ENCODE measurements at regions not wholly inside any gene's neighbourhood (a gene's known extent, or its start where the extent isn't known, plus 50 kb on each side); places are given as distances from the start of the nearest gene placed in this dataset.
A peak's percentile ranks its signal among the peaks of the same experiment; 100 is the strongest.

- Histone ChIP-seq H3K27me3 (ENCODE audit: control insufficient read depth, insufficient read depth, low read length) (no peaks in the 10 kb centered on the region), H3K36me3 (ENCODE audit: control insufficient read depth, insufficient read depth, low read length) (no peaks in the 10 kb centered on the region), H3K4me3 (ENCODE audit: low read depth, low read length) (no peak overlapping the region)
- DNase-seq (ENCODE audit: low read depth), result no peak
- TF ChIP-seq, protein P1, sequence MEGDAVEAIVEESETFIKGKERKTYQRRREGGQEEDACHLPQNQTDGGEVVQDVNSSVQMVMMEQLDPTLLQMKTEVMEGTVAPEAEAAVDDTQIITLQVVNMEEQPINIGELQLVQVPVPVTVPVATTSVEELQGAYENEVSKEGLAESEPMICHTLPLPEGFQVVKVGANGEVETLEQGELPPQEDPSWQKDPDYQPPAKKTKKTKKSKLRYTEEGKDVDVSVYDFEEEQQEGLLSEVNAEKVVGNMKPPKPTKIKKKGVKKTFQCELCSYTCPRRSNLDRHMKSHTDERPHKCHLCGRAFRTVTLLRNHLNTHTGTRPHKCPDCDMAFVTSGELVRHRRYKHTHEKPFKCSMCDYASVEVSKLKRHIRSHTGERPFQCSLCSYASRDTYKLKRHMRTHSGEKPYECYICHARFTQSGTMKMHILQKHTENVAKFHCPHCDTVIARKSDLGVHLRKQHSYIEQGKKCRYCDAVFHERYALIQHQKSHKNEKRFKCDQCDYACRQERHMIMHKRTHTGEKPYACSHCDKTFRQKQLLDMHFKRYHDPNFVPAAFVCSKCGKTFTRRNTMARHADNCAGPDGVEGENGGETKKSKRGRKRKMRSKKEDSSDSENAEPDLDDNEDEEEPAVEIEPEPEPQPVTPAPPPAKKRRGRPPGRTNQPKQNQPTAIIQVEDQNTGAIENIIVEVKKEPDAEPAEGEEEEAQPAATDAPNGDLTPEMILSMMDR (IDR thresholded peaks at IDR 0.05; ENCODE audit: insufficient read depth, low read length, poor library complexity, severe bottlenecking), result no peak
These were observed 228.4 kb upstream of the EMCN start for GRCh38 chr4:100746141-100746739.

DNA sequence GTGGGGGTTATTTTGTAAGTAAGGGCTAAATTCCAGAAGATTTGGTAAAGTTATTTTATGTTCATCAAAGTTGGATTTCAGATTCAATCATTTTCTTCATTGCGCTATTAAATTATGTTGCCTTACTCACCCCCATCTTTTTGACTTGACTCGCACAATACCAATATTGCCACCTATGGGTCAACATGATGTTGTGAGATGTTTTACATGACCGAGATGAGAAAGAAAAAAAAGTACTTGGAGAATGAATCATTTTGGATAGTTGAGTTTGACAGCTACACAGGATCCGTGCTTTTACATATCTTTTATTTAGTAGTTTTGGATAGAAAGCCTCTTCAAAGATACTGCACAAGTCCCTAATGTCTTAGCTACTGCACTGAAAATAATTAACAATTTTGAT lies 224.2 kb upstream of the EMCN start:
- DNase-seq (ENCODE audit: low read depth), result peak; percentile 12
- Histone ChIP-seq H3K27me3 (ENCODE audit: control insufficient read depth, insufficient read depth, low read length) (no peaks in the 10 kb centered on the region), H3K36me3 (ENCODE audit: control insufficient read depth, insufficient read depth, low read length) (no peaks in the 10 kb centered on the region), H3K4me3 (ENCODE audit: low read depth, low read length) (no peak overlapping the region)
- TF ChIP-seq, protein P1 (IDR thresholded peaks at IDR 0.05; ENCODE audit: insufficient read depth, low read length, poor library complexity, severe bottlenecking), result no peak

DNA sequence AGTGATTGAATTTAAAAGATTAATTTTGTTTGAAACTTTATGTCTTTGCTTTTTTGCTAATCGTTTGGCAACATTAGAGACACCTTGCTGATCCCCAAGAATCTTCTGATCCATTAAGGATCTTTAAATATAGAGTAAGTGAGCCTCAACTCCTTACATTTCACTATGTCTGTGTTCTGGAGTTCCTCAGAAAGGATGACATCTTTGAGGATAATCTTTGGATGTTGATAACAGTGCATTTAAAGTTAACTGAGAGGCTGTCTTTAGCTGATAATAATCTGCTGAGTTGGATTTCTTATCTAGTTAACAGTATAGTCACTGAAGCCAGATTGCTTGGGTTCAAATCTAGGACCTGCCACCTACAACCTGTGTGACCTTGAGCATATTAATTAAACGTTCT lies 221.6 kb upstream of the EMCN start:
- TF ChIP-seq, protein P1 (IDR thresholded peaks at IDR 0.05; ENCODE audit: insufficient read depth, low read length, poor library complexity, severe bottlenecking), result no peak
- no peak for DNase-seq (ENCODE audit: low read depth)
- Histone ChIP-seq H3K36me3 (ENCODE audit: control insufficient read depth, insufficient read depth, low read length) (no peaks in the 10 kb centered on the region), H3K27me3 (ENCODE audit: control insufficient read depth, insufficient read depth, low read length) (no peaks in the 10 kb centered on the region), H3K4me3 (ENCODE audit: low read depth, low read length) (no peak overlapping the region)

GRCh38 chr4:100738196-100739165 lies 220.7 kb upstream of the EMCN start:
- Histone ChIP-seq H3K27me3 (ENCODE audit: control insufficient read depth, insufficient read depth, low read length) (no peaks in the 10 kb centered on the region), H3K36me3 (ENCODE audit: control insufficient read depth, insufficient read depth, low read length) (no peaks in the 10 kb centered on the region), H3K4me3 (ENCODE audit: low read depth, low read length) (no peak overlapping the region)
- TF ChIP-seq, protein P1 (IDR thresholded peaks at IDR 0.05; ENCODE audit: insufficient read depth, low read length, poor library complexity, severe bottlenecking), result no peak
- peak; percentile 69 for DNase-seq (ENCODE audit: low read depth)

DNA sequence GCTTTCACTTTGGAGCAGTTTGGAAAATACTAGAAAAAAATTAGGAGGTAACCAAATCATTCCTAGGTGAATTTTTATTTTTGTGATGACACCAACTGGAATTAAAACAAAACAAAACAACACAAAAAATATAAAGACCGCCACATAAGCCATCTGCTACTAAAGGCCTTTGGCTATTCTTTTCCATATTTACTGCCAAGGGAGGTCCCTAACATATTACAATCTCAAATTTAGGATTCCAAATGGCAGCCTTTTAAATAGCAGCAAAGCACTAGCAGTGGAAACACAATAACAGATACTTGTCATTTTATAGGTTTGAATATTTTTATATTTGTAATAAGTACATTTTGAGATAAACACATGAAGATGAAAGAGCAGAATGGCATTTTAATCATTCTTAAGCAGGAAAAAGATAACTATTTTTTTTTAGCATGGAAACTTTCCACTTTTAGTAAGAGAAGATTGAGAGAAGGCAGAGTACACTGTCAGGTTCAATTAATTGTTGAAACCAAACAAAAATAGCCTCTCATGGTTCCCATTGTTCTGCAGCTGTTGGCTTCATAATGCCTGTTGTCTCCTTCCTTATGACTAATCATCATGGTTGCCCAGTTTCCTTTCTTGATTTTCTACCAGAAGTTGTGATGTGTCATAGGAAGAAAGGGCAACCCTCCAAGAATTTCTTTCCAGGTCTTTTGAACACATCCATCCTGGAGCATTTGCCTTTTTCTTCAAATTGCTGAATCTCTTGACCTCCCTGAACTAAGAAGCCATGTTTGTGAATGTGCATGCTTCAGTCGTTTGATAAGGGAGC lies 219.0 kb upstream of the EMCN start:
- DNase-seq (ENCODE audit: low read depth), result peak; percentile 54
- H3K36me3 ChIP-seq (ENCODE audit: control insufficient read depth, insufficient read depth, low read length), result no peaks in the 10 kb centered on the region

More for the DNA sequence above, 219.0 kb upstream of the EMCN start:
- TF ChIP-seq, protein P1 (IDR thresholded peaks at IDR 0.05; ENCODE audit: insufficient read depth, low read length, poor library complexity, severe bottlenecking), result no peak
- Histone ChIP-seq H3K4me3 (ENCODE audit: low read depth, low read length) (no peak overlapping the region), H3K27me3 (ENCODE audit: control insufficient read depth, insufficient read depth, low read length) (no peaks in the 10 kb centered on the region)
